BLaER1 treated with 17β-estradiol and CSF1 and Interleukin-3, amounts not matched to agents 10 nM and 100 nM (cell line): ENCODE measurements at regions not wholly inside any gene's neighbourhood (a gene's known extent, or its start where the extent isn't known, plus 50 kb on each side); places are given as distances from the start of the nearest gene placed in this dataset.

ENCODE experiments used
- H3K27ac ChIP-seq, 11 experiments: shearing (Covaris generic); formaldehyde crosslinking; 2 replicates each; pipeline ENCODE4 v1.8.1; 2022
- H3K27me3 ChIP-seq, 11 experiments: shearing (Covaris generic); formaldehyde crosslinking; 2 replicates each; pipeline ENCODE4 v1.8.1; 2022
- H3K36me3 ChIP-seq, 11 experiments: shearing (Covaris generic); formaldehyde crosslinking; 2 replicates each; pipeline ENCODE4 v1.8.1; 2022
- H3K4me1 ChIP-seq, 10 experiments: shearing (Covaris generic); formaldehyde crosslinking; 2 replicates each; pipeline ENCODE4 v1.8.1; 2022
- H3K4me2 ChIP-seq, 11 experiments: shearing (Covaris generic); formaldehyde crosslinking; 2 replicates each; pipeline ENCODE4 v1.8.1; 2022
- H3K4me3 ChIP-seq, 10 experiments: shearing (Covaris generic); formaldehyde crosslinking; 2 replicates each; pipeline ENCODE4 v1.8.1; 2022
- H3K9ac ChIP-seq, 11 experiments: shearing (Covaris generic); formaldehyde crosslinking; 2 replicates each; pipeline ENCODE4 v1.8.1; 2022
- H3K9me3 ChIP-seq, 11 experiments: shearing (Covaris generic); formaldehyde crosslinking; replicated peaks in 1 of 11; 2 replicates each; pipeline ENCODE4 v1.8.1; 2022
- H4K20me1 ChIP-seq, 11 experiments: shearing (Covaris generic); formaldehyde crosslinking; 2 replicates each; pipeline ENCODE4 v1.8.1; 2022
- Cebpa-rat ChIP-seq, 11 experiments: shearing (Covaris generic); IDR thresholded peaks; 2 replicates each; pipeline ENCODE4 v1.8.1; 2022

DNA sequence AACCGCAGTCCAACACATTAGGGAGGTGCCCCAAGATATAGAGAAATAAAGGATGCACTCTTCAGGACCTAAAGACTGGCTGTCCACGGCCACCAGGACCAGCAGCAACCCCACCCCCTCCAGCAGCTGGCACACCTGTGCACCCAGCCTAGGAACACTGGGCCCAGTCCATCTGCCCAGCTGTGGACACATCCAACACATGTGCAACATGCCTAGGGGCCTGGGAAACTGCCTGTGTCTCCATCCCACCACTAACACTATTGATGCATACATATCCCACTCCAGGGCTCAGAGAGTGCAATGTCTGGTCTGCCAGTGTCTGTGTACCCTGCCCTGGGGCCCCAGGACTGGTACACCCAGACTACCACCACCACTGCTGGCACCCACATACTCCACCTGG is 1781.3 kb downstream of the MAT2B start:
- Histone ChIP-seq H4K20me1 (no peaks in the 10 kb centered on the region), H3K36me3 (no peaks in the 10 kb centered on the region), H3K4me1 (peaks cover 0 to 13% (median 0%) of the 10 kb centered on the region in 10 experiments; a peak in 4 of 20 replicates), H3K4me2 (no peak overlapping the region), H3K4me3 (no peak overlapping the region), H3K9ac (no peak overlapping the region), H3K27me3 (no peaks in the 10 kb centered on the region), H3K9me3 (no peaks in the 10 kb centered on the region), H3K27ac (no peak overlapping the region)
- TF ChIP-seq Cebpa-rat (IDR thresholded peaks at IDR 0.05), result no peak

DNA sequence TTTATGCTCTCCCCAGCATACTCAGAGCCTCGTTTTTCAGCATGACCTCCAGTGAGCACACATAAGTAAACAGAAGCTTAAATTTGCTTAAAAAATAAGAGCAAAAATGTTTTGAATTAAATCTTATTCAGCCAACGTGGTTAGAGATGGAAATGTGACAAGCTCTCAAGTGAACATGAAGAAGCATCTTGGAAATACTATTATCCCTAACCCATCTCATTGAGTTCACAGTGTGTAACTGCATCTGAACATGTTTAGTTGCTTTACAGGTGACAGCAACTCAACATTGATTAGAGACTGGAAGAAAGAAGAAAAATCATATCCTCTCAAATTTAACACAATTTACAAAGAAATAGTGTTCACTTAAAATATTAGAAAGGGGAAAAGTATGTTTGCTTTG is 1785.1 kb downstream of the MAT2B start:
- H3K4me1 ChIP-seq, result peaks cover 0 to 14% (median 0%) of the 10 kb centered on the region in 10 experiments; a peak in 4 of 20 replicates
- no peaks in the 10 kb centered on the region for H4K20me1 ChIP-seq
- H3K9ac ChIP-seq, result no peak overlapping the region
- no peak overlapping the region for H3K4me3 ChIP-seq
- H3K27me3 ChIP-seq, result no peaks in the 10 kb centered on the region
- TF ChIP-seq Cebpa-rat (IDR thresholded peaks at IDR 0.05), result no peak
- peak overlapping the region in 1 of 11 experiments; percentile 42; a peak in 1 of 22 replicates for H3K4me2 ChIP-seq
- H3K36me3 ChIP-seq, result no peaks in the 10 kb centered on the region
- H3K27ac ChIP-seq, result no peak overlapping the region
- H3K9me3 ChIP-seq, result no peaks in the 10 kb centered on the region

DNA sequence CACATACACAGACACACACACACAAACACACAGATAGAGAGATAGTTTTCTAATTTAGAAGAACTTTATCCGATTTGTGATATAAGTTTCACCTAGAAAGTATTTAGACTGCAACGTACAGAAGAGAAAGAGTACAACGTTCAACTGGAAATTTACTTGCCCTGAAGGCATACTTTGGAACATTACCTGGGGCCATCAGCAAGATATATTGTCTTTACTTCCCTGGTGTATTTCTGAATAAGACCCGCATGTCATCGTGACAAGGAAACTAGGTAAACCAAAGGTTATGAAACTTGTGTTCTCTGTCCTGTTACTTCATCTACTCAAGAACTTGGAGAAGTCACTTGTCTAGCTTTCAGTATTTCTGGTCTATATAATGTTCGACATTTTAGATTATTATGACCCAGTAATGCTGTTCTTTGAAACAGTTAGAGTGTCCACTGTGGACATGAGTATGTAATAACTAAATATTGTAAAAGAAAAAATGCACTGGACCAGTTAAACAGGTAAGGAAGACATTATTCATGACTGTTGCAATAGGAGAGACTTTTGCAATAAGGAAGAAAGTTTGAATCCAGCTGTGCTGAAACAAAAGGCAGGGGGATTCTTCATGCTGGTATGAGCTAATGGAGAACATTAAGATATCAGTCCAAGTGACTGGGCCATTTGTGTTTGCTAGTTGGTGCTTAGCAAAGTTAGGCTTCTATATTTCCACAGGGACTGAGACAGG is 1791.1 kb downstream of the MAT2B start:
- no peaks in the 10 kb centered on the region for H3K27me3 ChIP-seq
- peaks cover 0 to 8% (median 3%) of the 10 kb centered on the region in 11 experiments; a peak in 5 of 22 replicates for H3K9me3 ChIP-seq
- H4K20me1 ChIP-seq, result no peaks in the 10 kb centered on the region
- H3K9ac ChIP-seq, result no peak overlapping the region
- H3K27ac ChIP-seq, result no peak overlapping the region
- H3K4me3 ChIP-seq, result no peak overlapping the region
- no peak overlapping the region for H3K4me2 ChIP-seq
- peaks cover 0 to 2% (median 0%) of the 10 kb centered on the region in 10 experiments; a peak in 1 of 20 replicates for H3K4me1 ChIP-seq
- no peaks in the 10 kb centered on the region for H3K36me3 ChIP-seq
- TF ChIP-seq Cebpa-rat (IDR thresholded peaks at IDR 0.05), result no peak

DNA sequence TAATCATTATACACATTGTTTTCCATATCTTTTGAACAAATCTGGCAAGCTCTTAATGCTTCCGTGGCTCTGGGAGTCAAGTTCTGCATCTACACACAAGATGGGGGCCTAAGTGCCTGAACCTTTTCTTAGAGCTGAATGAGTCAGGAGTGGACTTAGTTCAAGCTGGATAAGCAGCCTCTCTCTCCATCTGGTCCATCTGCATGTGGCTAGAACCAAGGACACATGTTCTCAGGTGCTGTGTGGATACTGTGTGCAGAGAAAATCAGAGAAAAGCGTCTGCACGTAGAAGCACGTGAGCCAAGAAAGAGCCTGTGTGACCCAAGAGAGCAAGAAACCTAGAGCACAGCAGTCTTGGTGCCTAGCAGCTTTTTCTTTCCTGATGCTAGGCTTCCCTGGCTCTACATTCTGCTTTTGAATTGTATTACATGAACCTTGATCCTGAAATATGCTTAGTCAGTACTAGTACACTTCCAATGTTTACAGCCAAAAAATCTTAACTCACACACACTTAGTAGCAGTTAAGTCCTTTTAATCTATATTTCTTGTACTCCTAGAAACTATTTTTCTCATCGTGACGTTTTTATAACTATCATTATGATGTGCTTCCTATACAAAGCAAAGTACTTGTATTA is 1798.9 kb downstream of the MAT2B start:
- Histone ChIP-seq H3K4me1 (no peaks in the 10 kb centered on the region), H3K36me3 (no peaks in the 10 kb centered on the region), H3K4me2 (no peak overlapping the region), H3K27ac (no peak overlapping the region), H4K20me1 (no peaks in the 10 kb centered on the region), H3K9me3 (peaks cover 0 to 9% (median 3%) of the 10 kb centered on the region in 11 experiments; a peak in 5 of 22 replicates), H3K4me3 (no peak overlapping the region), H3K9ac (no peak overlapping the region), H3K27me3 (no peaks in the 10 kb centered on the region)
- TF ChIP-seq Cebpa-rat (IDR thresholded peaks at IDR 0.05), result no peak

DNA sequence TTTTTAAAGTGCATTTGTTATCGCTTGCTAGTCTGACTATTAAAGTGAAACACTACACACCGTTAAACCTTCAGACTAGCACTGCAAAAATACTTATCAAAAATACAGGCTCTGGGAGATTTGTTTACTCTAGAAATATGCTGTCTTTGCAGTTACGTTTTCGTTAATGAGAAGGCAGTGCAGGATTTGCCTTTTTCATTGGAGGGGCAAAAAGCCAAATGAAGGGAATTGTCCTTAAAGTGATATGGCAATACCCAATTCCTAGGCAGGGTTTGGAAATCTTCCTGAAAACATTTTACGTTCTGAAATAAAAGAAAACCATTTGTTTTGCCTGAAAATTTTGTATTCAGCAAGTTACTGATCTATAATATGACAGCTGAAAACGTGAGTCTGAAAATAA is 1800.2 kb downstream of the MAT2B start:
- Histone ChIP-seq H3K4me1 (no peaks in the 10 kb centered on the region), H4K20me1 (no peaks in the 10 kb centered on the region), H3K9me3 (peaks cover 0 to 9% (median 3%) of the 10 kb centered on the region in 11 experiments; a peak in 5 of 22 replicates), H3K36me3 (no peaks in the 10 kb centered on the region), H3K4me3 (no peak overlapping the region), H3K4me2 (no peak overlapping the region), H3K27ac (no peak overlapping the region), H3K9ac (no peak overlapping the region), H3K27me3 (no peaks in the 10 kb centered on the region)
- no peak for TF ChIP-seq Cebpa-rat (IDR thresholded peaks at IDR 0.05)

DNA sequence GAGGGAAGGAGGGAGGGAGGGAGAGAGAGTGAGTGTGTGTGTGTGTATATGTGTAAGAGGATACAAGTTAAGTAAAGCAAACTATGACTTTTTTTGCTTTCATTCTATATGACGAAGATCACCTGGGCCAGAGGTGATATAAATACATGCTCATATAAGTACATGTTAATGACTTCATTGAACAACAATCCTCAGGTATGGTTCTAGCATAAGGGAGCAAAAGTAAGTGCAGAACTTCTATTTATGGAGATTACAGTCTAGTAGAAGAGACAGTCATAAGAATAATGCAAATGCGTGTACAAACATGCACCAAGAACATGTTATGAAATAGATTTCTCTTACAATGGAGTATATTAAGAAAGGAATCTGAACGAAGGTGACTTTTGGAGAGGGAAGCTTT is 1804.0 kb downstream of the MAT2B start:
- Histone ChIP-seq H3K4me3 (no peak overlapping the region), H3K4me1 (no peaks in the 10 kb centered on the region), H3K27me3 (no peaks in the 10 kb centered on the region), H3K36me3 (no peaks in the 10 kb centered on the region), H3K9me3 (no peaks in the 10 kb centered on the region), H3K27ac (no peak overlapping the region), H3K4me2 (no peak overlapping the region), H4K20me1 (no peaks in the 10 kb centered on the region), H3K9ac (no peak overlapping the region)
- TF ChIP-seq Cebpa-rat (IDR thresholded peaks at IDR 0.05), result no peak

DNA sequence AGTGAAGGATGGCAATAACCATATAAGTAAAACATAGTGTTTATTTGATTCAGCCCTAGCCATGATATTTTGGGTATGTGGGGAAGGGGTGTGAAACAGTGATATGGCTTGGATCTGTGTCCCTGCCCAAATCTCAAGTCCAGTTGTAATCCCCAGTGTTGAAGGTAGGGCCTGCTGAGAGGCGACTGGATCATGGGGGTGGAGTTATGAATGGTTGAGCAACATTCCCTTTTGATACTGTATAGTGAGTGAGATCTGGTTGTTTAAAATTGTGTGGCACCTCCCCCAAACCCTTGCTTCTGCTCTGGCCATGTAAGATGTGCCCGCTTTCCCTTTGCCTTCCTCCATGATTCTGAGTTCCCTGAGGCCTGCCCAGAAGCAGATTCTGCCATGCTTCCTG is 1804.6 kb downstream of the MAT2B start:
- Histone ChIP-seq H3K4me1 (no peaks in the 10 kb centered on the region), H3K9me3 (no peaks in the 10 kb centered on the region), H3K27ac (no peak overlapping the region), H3K4me3 (no peak overlapping the region), H3K36me3 (no peaks in the 10 kb centered on the region), H3K27me3 (no peaks in the 10 kb centered on the region), H4K20me1 (no peaks in the 10 kb centered on the region), H3K4me2 (no peak overlapping the region), H3K9ac (no peak overlapping the region)
- no peak for TF ChIP-seq Cebpa-rat (IDR thresholded peaks at IDR 0.05)

DNA sequence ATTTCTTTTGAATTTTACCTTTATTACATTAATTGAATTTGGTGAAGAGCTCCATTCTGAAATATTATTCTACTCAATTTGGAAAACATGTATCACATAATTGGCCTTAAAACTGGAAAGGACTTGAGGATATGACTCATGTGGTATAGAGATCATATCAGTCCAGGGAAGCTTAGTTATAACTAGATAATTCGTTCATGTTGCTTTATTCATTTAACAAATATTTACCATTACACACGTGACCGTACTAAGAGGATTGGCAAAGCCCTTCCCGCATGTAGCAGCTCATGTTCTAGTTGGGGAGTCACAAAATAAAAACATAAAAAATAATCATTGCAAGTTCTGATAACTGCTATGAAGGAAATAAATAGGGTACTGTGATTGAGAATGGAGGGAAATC is 1816.5 kb downstream of the MAT2B start:
- Histone ChIP-seq H3K27me3 (no peaks in the 10 kb centered on the region), H3K9ac (no peak overlapping the region), H3K4me2 (no peak overlapping the region), H3K9me3 (peaks cover 13 to 23% (median 20%) of the 10 kb centered on the region in 11 experiments), H3K4me1 (no peaks in the 10 kb centered on the region), H3K4me3 (no peak overlapping the region), H3K27ac (no peak overlapping the region), H4K20me1 (no peaks in the 10 kb centered on the region), H3K36me3 (no peaks in the 10 kb centered on the region)
- TF ChIP-seq Cebpa-rat (IDR thresholded peaks at IDR 0.05), result no peak

DNA sequence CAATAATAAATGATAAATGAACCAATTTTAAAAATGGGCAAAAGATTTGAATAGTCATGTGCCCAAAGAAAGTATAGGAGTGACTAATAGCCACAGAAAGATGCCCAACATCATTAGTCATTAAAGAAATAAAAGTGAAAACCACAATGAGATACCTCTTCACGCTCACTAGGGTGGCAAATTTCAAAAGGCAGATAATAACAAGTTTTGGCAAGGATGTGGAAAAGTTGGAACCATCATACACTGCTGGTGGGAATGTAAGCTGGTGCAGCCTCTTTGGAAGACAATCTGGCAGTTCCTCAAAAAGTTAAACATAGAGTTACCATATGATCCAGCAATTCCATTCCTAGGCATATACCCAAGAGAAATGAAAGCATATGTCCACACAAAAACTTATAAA is 1819.8 kb downstream of the MAT2B start:
- Histone ChIP-seq H3K9ac (no peak overlapping the region), H3K4me3 (no peak overlapping the region), H3K27ac (no peak overlapping the region), H3K9me3 (peaks cover 0 to under 1% (median 0%) of the 10 kb centered on the region in 11 experiments; a peak in 1 of 22 replicates), H3K4me2 (no peak overlapping the region), H3K36me3 (no peaks in the 10 kb centered on the region), H3K4me1 (no peaks in the 10 kb centered on the region), H4K20me1 (no peaks in the 10 kb centered on the region), H3K27me3 (no peaks in the 10 kb centered on the region)
- no peak for TF ChIP-seq Cebpa-rat (IDR thresholded peaks at IDR 0.05)

DNA sequence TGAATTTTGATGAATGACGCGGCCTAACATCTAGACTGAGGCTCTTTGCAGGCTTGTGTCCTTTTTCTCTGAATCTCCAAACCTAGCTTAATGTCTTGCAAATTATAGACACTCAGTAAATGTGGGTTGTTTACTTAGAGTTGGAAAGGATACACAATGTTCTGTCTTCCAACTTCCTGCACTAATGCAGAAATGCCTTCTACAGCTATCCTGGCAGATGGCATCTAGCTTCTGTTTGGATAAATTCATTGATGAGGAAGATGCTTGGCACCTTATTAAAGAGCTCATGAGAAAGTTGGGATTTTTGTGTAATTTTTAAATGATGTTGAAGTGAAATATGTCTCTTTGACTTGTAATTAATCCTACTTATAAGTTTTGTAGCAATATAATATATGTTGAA is 1822.2 kb downstream of the MAT2B start:
- no peak for TF ChIP-seq Cebpa-rat (IDR thresholded peaks at IDR 0.05)
- Histone ChIP-seq H3K27ac (no peak overlapping the region), H3K36me3 (no peaks in the 10 kb centered on the region), H3K4me2 (no peak overlapping the region), H3K4me1 (no peaks in the 10 kb centered on the region), H4K20me1 (no peaks in the 10 kb centered on the region), H3K9me3 (no peaks in the 10 kb centered on the region), H3K4me3 (no peak overlapping the region), H3K27me3 (no peaks in the 10 kb centered on the region), H3K9ac (no peak overlapping the region)
